HL-60 (cell line): ENCODE measurements at regions not wholly inside any gene's neighbourhood (a gene's known extent, or its start where the extent isn't known, plus 50 kb on each side); places are given as distances from the start of the nearest gene placed in this dataset.

Source experiments
- DNase-seq, 2 experiments: peaks; one replicate each; pipeline ENCODE4 v3.0.0-alpha.2; 2010 to 2020; ENCODE audit warnings: low read depth in 1 of 2, low spot score in 1 of 2
- H3K27ac ChIP-seq: fragments of 250-450 bp; sonication (Bioruptor Pico); replicated peaks from 2 replicates; pipeline ENCODE4 v1.5.1; 2020; ENCODE audit warnings: mild to moderate bottlenecking, moderate library complexity
- H3K27me3 ChIP-seq: fragments of 250-450 bp; sonication (Bioruptor Pico); 2 replicates; pipeline ENCODE4 v1.5.1; 2021; ENCODE audit warnings: mild to moderate bottlenecking, moderate library complexity; ENCODE audit not compliant: insufficient read depth, poor library complexity, severe bottlenecking
- H3K4me3 ChIP-seq: replicated peaks from 2 replicates; pipeline ENCODE4 v1.5.1; 2011; ENCODE audit warnings: mild to moderate bottlenecking, control low read depth, low read length; ENCODE audit not compliant: insufficient read depth
- GABPA ChIP-seq: IDR thresholded peaks from 2 replicates; pipeline ENCODE4 v1.6.1; 2012; ENCODE audit warnings: low read depth
- POLR2AphosphoS5 ChIP-seq: IDR thresholded peaks from 2 replicates; pipeline ENCODE4 v1.6.1; 2012; ENCODE audit warnings: low read depth
- SPI1 ChIP-seq: IDR thresholded peaks from 2 replicates; pipeline ENCODE4 v1.6.1; 2012; ENCODE audit warnings: low read depth, mild to moderate bottlenecking, borderline replicate concordance
- TF ChIP-seq, protein P1 (sequence below): IDR thresholded peaks from 2 replicates; pipeline ENCODE4 v1.6.1; 2012; ENCODE audit warnings: low read depth; ENCODE audit not compliant: insufficient replicate concordance
- TF ChIP-seq, protein P2 (sequence below): IDR thresholded peaks from one replicate; pipeline ENCODE4 v1.5.1; 2011; ENCODE audit warnings: low read length, control low read depth, inconsistent platforms; ENCODE audit not compliant: insufficient read depth

DNA sequence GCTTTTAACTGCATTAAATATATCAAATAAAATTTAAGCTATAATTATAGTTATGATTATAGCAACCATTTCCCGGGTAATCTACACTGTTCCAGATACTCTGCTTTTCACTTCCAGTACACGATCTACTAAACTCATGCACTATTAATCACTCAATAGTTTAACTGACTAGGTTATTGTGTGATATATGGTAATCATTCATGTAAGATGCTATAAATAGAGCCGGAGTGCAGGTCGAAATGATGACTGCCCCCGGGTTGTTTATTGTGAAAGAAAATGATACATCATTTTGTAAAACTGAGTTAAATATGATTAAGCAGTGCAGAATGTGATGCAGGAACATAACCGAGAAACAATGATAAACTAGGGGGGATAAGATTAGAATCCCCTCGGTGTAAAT lies 434.6 kb upstream of the DSEL start:
- Histone ChIP-seq H3K27me3 (no peaks in the 10 kb centered on the region), H3K4me3 (no peak overlapping the region), H3K27ac (no peak overlapping the region)
- DNase-seq: no peak
- no peak for TF ChIP-seq SPI1
- TF ChIP-seq GABPA: no peak
- TF ChIP-seq POLR2AphosphoS5: no peak
- TF ChIP-seq, protein P1, sequence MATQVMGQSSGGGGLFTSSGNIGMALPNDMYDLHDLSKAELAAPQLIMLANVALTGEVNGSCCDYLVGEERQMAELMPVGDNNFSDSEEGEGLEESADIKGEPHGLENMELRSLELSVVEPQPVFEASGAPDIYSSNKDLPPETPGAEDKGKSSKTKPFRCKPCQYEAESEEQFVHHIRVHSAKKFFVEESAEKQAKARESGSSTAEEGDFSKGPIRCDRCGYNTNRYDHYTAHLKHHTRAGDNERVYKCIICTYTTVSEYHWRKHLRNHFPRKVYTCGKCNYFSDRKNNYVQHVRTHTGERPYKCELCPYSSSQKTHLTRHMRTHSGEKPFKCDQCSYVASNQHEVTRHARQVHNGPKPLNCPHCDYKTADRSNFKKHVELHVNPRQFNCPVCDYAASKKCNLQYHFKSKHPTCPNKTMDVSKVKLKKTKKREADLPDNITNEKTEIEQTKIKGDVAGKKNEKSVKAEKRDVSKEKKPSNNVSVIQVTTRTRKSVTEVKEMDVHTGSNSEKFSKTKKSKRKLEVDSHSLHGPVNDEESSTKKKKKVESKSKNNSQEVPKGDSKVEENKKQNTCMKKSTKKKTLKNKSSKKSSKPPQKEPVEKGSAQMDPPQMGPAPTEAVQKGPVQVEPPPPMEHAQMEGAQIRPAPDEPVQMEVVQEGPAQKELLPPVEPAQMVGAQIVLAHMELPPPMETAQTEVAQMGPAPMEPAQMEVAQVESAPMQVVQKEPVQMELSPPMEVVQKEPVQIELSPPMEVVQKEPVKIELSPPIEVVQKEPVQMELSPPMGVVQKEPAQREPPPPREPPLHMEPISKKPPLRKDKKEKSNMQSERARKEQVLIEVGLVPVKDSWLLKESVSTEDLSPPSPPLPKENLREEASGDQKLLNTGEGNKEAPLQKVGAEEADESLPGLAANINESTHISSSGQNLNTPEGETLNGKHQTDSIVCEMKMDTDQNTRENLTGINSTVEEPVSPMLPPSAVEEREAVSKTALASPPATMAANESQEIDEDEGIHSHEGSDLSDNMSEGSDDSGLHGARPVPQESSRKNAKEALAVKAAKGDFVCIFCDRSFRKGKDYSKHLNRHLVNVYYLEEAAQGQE: no peak
- TF ChIP-seq, protein P2, sequence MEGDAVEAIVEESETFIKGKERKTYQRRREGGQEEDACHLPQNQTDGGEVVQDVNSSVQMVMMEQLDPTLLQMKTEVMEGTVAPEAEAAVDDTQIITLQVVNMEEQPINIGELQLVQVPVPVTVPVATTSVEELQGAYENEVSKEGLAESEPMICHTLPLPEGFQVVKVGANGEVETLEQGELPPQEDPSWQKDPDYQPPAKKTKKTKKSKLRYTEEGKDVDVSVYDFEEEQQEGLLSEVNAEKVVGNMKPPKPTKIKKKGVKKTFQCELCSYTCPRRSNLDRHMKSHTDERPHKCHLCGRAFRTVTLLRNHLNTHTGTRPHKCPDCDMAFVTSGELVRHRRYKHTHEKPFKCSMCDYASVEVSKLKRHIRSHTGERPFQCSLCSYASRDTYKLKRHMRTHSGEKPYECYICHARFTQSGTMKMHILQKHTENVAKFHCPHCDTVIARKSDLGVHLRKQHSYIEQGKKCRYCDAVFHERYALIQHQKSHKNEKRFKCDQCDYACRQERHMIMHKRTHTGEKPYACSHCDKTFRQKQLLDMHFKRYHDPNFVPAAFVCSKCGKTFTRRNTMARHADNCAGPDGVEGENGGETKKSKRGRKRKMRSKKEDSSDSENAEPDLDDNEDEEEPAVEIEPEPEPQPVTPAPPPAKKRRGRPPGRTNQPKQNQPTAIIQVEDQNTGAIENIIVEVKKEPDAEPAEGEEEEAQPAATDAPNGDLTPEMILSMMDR: no peak

DNA sequence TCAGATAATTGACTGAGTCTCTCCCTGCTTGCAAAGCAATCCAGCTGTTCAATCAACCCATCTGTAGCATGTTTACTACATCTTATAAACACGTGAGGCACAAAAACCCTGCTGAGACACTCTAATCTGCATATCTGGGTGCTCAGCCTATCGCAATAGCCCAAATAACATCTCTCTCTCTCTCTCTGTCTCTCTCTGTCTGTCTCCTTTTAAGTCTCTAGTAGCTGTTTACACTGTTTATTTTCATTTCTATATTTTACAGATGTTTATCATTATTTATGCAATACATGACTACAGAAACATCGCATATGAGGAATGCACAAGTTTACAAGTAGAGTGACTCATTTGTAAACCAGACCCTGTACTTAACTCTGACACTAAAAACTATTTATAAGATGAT lies 422.1 kb upstream of the DSEL start:
- Histone ChIP-seq H3K4me3 (no peak overlapping the region), H3K27ac (no peak overlapping the region), H3K27me3 (no peaks in the 10 kb centered on the region)
- DNase-seq: no peak
- TF ChIP-seq, protein P2: no peak
- no peak for TF ChIP-seq GABPA

DNA sequence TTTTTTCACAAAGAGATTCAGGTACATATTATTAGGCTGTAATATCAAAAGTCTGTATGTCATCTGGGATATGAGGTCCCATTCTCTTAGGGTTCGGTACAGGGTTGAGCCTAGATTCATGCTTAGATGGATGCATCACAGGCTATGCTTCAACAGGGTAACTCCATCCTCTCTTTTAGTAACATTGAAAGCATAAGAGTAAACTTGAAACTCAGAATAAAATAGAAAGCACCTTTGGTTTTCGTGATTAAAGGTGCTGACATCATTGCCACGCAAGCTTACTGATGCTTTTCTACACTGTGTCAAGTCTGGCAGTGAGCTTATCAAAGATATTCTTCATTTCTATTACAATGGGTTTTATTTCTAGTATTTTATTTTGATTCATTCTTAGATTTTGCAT lies 419.1 kb upstream of the DSEL start:
- TF ChIP-seq, protein P2: no peak
- TF ChIP-seq POLR2AphosphoS5 (no peak), SPI1 (no peak), GABPA (no peak)
- TF ChIP-seq, protein P1: no peak
- Histone ChIP-seq H3K4me3 (no peak overlapping the region), H3K27me3 (no peaks in the 10 kb centered on the region), H3K27ac (no peak overlapping the region)
- DNase-seq: no peak

DNA sequence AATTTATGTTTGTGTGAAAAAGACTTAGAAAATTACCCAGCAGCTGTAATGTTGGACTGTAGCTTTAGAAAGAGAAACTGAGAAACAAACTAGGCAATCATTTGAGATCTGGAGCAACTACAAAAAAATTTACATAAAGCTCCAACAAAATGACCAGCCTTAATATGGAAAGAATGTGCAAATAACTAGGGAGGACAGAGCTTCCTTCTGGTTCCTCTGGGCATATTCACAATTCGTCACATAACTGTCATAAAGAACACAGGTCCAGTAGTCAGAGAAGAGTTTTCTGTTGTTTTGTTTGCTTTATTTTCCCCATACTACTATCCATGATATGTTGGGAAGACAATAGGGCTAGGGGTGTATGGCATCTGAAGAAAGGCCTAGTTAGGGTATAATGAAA lies 416.8 kb upstream of the DSEL start:
- H3K27me3 ChIP-seq: no peaks in the 10 kb centered on the region
- H3K27ac ChIP-seq: no peak overlapping the region
- TF ChIP-seq SPI1 (no peak), GABPA (no peak), POLR2AphosphoS5 (no peak)
- TF ChIP-seq, protein P1: no peak
- TF ChIP-seq, protein P2: no peak
- H3K4me3 ChIP-seq: no peak overlapping the region
- no peak for DNase-seq
